ENCODE measurements at regions not wholly inside any gene's neighbourhood (a gene's known extent, or its start where the extent isn't known, plus 50 kb on each side); places are given as distances from the start of the nearest gene placed in this dataset.

GRCh38 chr7:16951483-16952080 is 69.8 kb upstream of the AGR3 start:
- DNase-seq (ENCODE audit: low read depth in 2 of 2), result peak in 1 of 2 donors; percentile 15
- no peaks in the 10 kb centered on the region for H4K20me1 ChIP-seq (ENCODE audit: control insufficient read depth, extremely low read depth, insufficient read depth, low read length)
- H3K9ac ChIP-seq (ENCODE audit: insufficient read depth, low read length), result no peak overlapping the region
- H3K4me3 ChIP-seq (replicated peaks in 1 of 4; ENCODE audit: control extremely low read depth in 1 of 4, insufficient read depth in 1 of 4, low read depth in 3 of 4, low read length in 4 of 4), result peak overlapping the region in 1 of 4 experiments; percentile 19
- H3K36me3 ChIP-seq (ENCODE audit: control insufficient read depth, insufficient read depth, low read length), result no peaks in the 10 kb centered on the region
- no peaks in the 10 kb centered on the region for H3K79me2 ChIP-seq (ENCODE audit: control insufficient read depth, insufficient read depth, low read length)
- peak overlapping the region; percentile 60 for H2AFZ ChIP-seq (ENCODE audit: low read length)
- peak overlapping the region; percentile 51 for H3K4me2 ChIP-seq (ENCODE audit: extremely low read depth, insufficient read depth, low read length)
- H3K4me1 ChIP-seq (ENCODE audit: control insufficient read depth, extremely low read depth, insufficient read depth, low read length), result no peaks in the 10 kb centered on the region
- no peaks in the 10 kb centered on the region for H3K9me3 ChIP-seq (ENCODE audit: control insufficient read depth, insufficient read depth, low read depth, low read length)
- TF ChIP-seq CTCF (conservative IDR thresholded peaks at IDR 0.05 in 1 of 2, IDR thresholded peaks at IDR 0.05 in 1 of 2; ENCODE audit: low read depth in 1 of 2, low read length in 2 of 2) (no peak), EZH2 (IDR thresholded peaks at IDR 0.05; ENCODE audit: low read length, missing control alignments) (no peak)
- no peak overlapping the region for H3K27ac ChIP-seq (ENCODE audit: insufficient read depth, low read length)
- H3K27me3 ChIP-seq (ENCODE audit: control insufficient read depth, insufficient read depth, low read length), result no peaks in the 10 kb centered on the region

DNA sequence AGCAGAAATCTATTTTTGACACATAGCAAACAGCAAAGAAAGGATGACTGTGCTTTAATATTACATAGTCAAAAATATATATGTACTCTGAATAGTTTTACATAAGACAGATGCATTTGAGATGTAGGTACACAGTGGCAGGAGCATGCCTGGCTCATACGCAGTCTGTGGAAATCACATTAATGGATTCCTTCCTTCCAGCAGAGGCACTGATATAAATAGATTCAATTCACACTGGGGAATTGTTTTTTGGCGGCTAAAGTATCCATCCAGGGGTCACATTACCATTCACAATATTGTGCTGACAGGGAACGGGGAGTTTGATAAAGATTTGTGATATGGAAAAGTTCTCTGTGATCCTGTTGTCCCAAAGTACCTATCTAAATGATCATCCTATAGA is 72.5 kb upstream of the AGR3 start:
- H3K27me3 ChIP-seq (ENCODE audit: control insufficient read depth, insufficient read depth, low read length), result no peaks in the 10 kb centered on the region
- H2AFZ ChIP-seq (ENCODE audit: low read length), result no peak overlapping the region
- no peaks in the 10 kb centered on the region for H3K9me3 ChIP-seq (ENCODE audit: control insufficient read depth, insufficient read depth, low read depth, low read length)
- H3K27ac ChIP-seq (ENCODE audit: insufficient read depth, low read length), result no peak overlapping the region
- no peak overlapping the region for H3K4me2 ChIP-seq (ENCODE audit: extremely low read depth, insufficient read depth, low read length)
- H3K4me1 ChIP-seq (ENCODE audit: control insufficient read depth, extremely low read depth, insufficient read depth, low read length), result no peaks in the 10 kb centered on the region
- TF ChIP-seq EZH2 (IDR thresholded peaks at IDR 0.05; ENCODE audit: low read length, missing control alignments) (no peak), CTCF (conservative IDR thresholded peaks at IDR 0.05 in 1 of 2, IDR thresholded peaks at IDR 0.05 in 1 of 2; ENCODE audit: low read depth in 1 of 2, low read length in 2 of 2) (no peak)
- peak in 1 of 2 donors; percentile 5 for DNase-seq (ENCODE audit: low read depth in 2 of 2)
- H3K36me3 ChIP-seq (ENCODE audit: control insufficient read depth, insufficient read depth, low read length), result no peaks in the 10 kb centered on the region
- no peaks in the 10 kb centered on the region for H4K20me1 ChIP-seq (ENCODE audit: control insufficient read depth, extremely low read depth, insufficient read depth, low read length)
- H3K4me3 ChIP-seq (replicated peaks in 1 of 4; ENCODE audit: control extremely low read depth in 1 of 4, insufficient read depth in 1 of 4, low read depth in 3 of 4, low read length in 4 of 4), result no peak overlapping the region
- H3K9ac ChIP-seq (ENCODE audit: insufficient read depth, low read length), result no peak overlapping the region
- H3K79me2 ChIP-seq (ENCODE audit: control insufficient read depth, insufficient read depth, low read length), result no peaks in the 10 kb centered on the region

DNA sequence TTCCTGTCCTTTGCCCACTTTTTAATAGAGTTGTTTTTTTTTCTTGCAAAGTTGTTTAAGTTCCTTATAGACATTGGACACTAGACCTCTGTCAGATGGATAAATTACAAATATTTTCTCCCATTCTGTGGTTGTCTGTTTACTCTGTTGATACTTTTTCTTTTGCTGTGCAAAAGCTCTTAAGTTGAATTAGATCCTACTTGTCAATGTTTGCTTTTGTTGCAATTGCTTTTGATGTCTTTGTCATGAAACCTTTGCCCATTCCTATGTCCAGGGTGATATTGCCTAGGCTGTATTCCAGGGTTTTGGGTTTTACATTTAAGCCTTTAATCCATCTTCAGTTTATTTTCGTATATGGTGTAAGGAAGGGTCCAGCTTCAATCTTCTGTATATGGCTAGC is 76.9 kb upstream of the AGR3 start:
- Histone ChIP-seq H3K4me2 (ENCODE audit: extremely low read depth, insufficient read depth, low read length) (no peak overlapping the region), H4K20me1 (ENCODE audit: control insufficient read depth, extremely low read depth, insufficient read depth, low read length) (no peaks in the 10 kb centered on the region), H3K79me2 (ENCODE audit: control insufficient read depth, insufficient read depth, low read length) (no peaks in the 10 kb centered on the region), H2AFZ (ENCODE audit: low read length) (no peak overlapping the region), H3K9me3 (ENCODE audit: control insufficient read depth, insufficient read depth, low read depth, low read length) (no peaks in the 10 kb centered on the region), H3K4me1 (ENCODE audit: control insufficient read depth, extremely low read depth, insufficient read depth, low read length) (no peaks in the 10 kb centered on the region), H3K4me3 (replicated peaks in 1 of 4; ENCODE audit: control extremely low read depth in 1 of 4, insufficient read depth in 1 of 4, low read depth in 3 of 4, low read length in 4 of 4) (no peak overlapping the region), H3K36me3 (ENCODE audit: control insufficient read depth, insufficient read depth, low read length) (no peaks in the 10 kb centered on the region), H3K27ac (ENCODE audit: insufficient read depth, low read length) (no peak overlapping the region), H3K27me3 (ENCODE audit: control insufficient read depth, insufficient read depth, low read length) (no peaks in the 10 kb centered on the region), H3K9ac (ENCODE audit: insufficient read depth, low read length) (no peak overlapping the region)
- TF ChIP-seq CTCF (conservative IDR thresholded peaks at IDR 0.05 in 1 of 2, IDR thresholded peaks at IDR 0.05 in 1 of 2; ENCODE audit: low read depth in 1 of 2, low read length in 2 of 2), result no peak
- TF ChIP-seq EZH2 (IDR thresholded peaks at IDR 0.05; ENCODE audit: low read length, missing control alignments), result no peak
- DNase-seq (ENCODE audit: low read depth in 2 of 2), result no peak

Data from fibroblast of lung (primary cell).